ENCODE measurements at regions not wholly inside any gene's neighbourhood (a gene's known extent, or its start where the extent isn't known, plus 50 kb on each side); places are given as distances from the start of the nearest gene placed in this dataset.

GRCh38 chr5:171635561-171636245, 149.9 kb upstream of the SMIM23 start:
- H3K9me3 Mint-ChIP-seq = no peaks in the 10 kb centered on the region
- Histone ChIP-seq H3K36me3 (ENCODE audit: control insufficient read depth, insufficient read depth, low read length) (no peaks in the 10 kb centered on the region), H3K27ac (ENCODE audit: low read length) (no peak overlapping the region), H3K4me1 (ENCODE audit: control insufficient read depth, insufficient read depth, low read length) (peaks cover 2% of the 10 kb centered on the region), H3K9me3 (ENCODE audit: control insufficient read depth, insufficient read depth, low read length) (no peaks in the 10 kb centered on the region), H3K27me3 (ENCODE audit: control insufficient read depth, insufficient read depth, low read length) (peaks cover 2% of the 10 kb centered on the region), H3K4me3 (ENCODE audit: low read length) (no peak overlapping the region)
- H3K36me3 Mint-ChIP-seq = no peaks in the 10 kb centered on the region
- no peak overlapping the region for H3K4me3 Mint-ChIP-seq
- no peak for TF ChIP-seq CTCF (IDR thresholded peaks at IDR 0.05)
- H3K27ac Mint-ChIP-seq = no peak overlapping the region
- H3K4me1 Mint-ChIP-seq = no peaks in the 10 kb centered on the region
- ATAC-seq = no peak
- 89% methylated on average over 8 of the region's 8 CpGs for WGBS (ENCODE audit: insufficient coverage)
- H3K27me3 Mint-ChIP-seq (ENCODE audit: low read depth in 2 of 2) = peaks cover 26 to 57% of the 10 kb centered on the region in 2 donors
- intact Hi-C loops (cut with micrococcal nuclease) = no loop called here
- no peak for DNase-seq

DNA sequence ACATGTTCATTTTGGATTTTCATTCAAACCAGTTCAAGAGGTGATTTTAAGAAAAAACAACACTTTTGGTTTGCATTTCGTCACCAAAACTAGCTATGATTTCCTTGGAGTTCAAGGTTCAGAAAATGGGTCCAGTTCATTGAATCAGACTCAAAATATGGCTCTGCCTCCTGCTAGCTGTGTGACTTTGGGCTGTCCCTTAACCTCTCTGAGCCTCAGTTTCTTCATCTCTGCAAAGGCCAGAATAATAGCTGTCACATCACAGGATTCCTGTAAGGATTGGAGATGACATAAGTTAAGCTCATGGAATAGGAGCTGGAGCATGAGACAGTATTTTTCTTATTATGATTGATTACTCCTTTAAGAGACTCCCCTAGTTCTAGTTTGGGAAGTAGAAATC, 147.8 kb upstream of the SMIM23 start:
- Histone ChIP-seq H3K36me3 (ENCODE audit: control insufficient read depth, insufficient read depth, low read length) (no peaks in the 10 kb centered on the region), H3K9me3 (ENCODE audit: control insufficient read depth, insufficient read depth, low read length) (no peaks in the 10 kb centered on the region), H3K4me3 (ENCODE audit: low read length) (no peak overlapping the region), H3K27ac (ENCODE audit: low read length) (no peak overlapping the region), H3K27me3 (ENCODE audit: control insufficient read depth, insufficient read depth, low read length) (peaks cover 2% of the 10 kb centered on the region), H3K4me1 (ENCODE audit: control insufficient read depth, insufficient read depth, low read length) (no peaks in the 10 kb centered on the region)
- no peaks in the 10 kb centered on the region for H3K9me3 Mint-ChIP-seq
- H3K36me3 Mint-ChIP-seq = no peaks in the 10 kb centered on the region
- no peaks in the 10 kb centered on the region for H3K4me1 Mint-ChIP-seq
- 85% methylated on average over 1 of the region's 1 CpG for WGBS (ENCODE audit: insufficient coverage)
- no peak overlapping the region for H3K27ac Mint-ChIP-seq
- H3K27me3 Mint-ChIP-seq (ENCODE audit: low read depth in 2 of 2) = peaks cover 19 to 44% of the 10 kb centered on the region in 2 donors
- DNase-seq (no peak), ATAC-seq (no peak)
- no peak for TF ChIP-seq CTCF (IDR thresholded peaks at IDR 0.05)
- H3K4me3 Mint-ChIP-seq = no peak overlapping the region
- intact Hi-C loops (cut with micrococcal nuclease) = no loop called here

DNA sequence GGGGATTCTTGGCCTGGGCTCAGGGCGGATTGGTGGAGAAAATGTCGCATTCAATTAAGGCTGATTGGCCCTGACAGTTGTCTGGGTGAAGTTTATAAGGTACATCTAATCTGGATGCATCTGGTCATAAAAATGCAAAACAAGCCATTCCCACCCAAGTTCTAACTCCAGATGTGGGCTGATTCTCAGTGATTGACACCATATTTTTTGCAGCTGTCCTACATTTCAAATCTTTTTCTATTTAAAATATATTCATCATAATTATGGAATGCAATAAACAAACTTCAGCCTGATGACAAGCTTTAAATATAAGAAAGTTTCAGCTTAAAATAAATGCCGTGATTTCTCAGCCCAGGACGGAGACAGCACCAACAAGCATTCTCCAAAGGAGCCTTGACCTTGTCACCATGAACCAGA, 146.4 kb upstream of the SMIM23 start:
- H3K9me3 ChIP-seq (ENCODE audit: control insufficient read depth, insufficient read depth, low read length) = no peaks in the 10 kb centered on the region
- DNase-seq = no peak
- no peaks in the 10 kb centered on the region for H3K9me3 Mint-ChIP-seq
- no peaks in the 10 kb centered on the region for H3K36me3 Mint-ChIP-seq
- peaks cover 2% of the 10 kb centered on the region for H3K27me3 ChIP-seq (ENCODE audit: control insufficient read depth, insufficient read depth, low read length)
- H3K4me3 ChIP-seq (ENCODE audit: low read length) = no peak overlapping the region
- no peaks in the 10 kb centered on the region for H3K36me3 ChIP-seq (ENCODE audit: control insufficient read depth, insufficient read depth, low read length)
- intact Hi-C loops (cut with micrococcal nuclease) = no loop called here
- no peak overlapping the region for H3K4me3 Mint-ChIP-seq
- 67% methylated on average over 4 of the region's 4 CpGs for WGBS (ENCODE audit: insufficient coverage)
- no peak for TF ChIP-seq CTCF (IDR thresholded peaks at IDR 0.05)
- ATAC-seq = no peak
- H3K4me1 ChIP-seq (ENCODE audit: control insufficient read depth, insufficient read depth, low read length) = no peaks in the 10 kb centered on the region
- H3K27ac ChIP-seq (ENCODE audit: low read length) = no peak overlapping the region
- H3K27me3 Mint-ChIP-seq (ENCODE audit: low read depth in 2 of 2) = peaks cover 16 to 38% of the 10 kb centered on the region in 2 donors
- no peaks in the 10 kb centered on the region for H3K4me1 Mint-ChIP-seq
- H3K27ac Mint-ChIP-seq = no peak overlapping the region

DNA sequence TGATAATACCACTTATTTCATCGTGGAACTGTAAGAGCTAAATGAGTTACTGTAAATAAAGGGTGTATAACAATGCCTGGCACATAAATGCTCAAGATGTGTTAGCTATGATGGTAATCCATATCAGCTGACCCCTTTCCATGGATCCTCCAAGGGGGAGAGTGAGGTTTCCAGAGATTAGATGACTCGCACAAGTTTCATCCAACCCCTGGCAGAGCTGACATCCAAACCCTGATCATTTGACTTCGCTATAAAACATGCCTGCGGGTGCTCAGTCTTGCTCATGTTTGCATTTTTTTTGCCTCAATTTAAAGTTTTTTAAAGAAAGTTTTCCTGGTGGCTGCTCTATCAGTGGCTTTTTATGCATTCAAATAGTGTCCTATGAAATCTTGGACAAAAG, 145.7 kb upstream of the SMIM23 start:
- DNase-seq = no peak
- H3K36me3 Mint-ChIP-seq = no peaks in the 10 kb centered on the region
- no peak for TF ChIP-seq CTCF (IDR thresholded peaks at IDR 0.05)
- H3K4me3 Mint-ChIP-seq = no peak overlapping the region
- intact Hi-C loops (cut with micrococcal nuclease) = no loop called here
- no peak overlapping the region for H3K4me3 ChIP-seq (ENCODE audit: low read length)
- H3K4me1 Mint-ChIP-seq = no peaks in the 10 kb centered on the region
- H3K27me3 ChIP-seq (ENCODE audit: control insufficient read depth, insufficient read depth, low read length) = no peaks in the 10 kb centered on the region
- 96% methylated on average over 4 of the region's 4 CpGs for WGBS (ENCODE audit: insufficient coverage)
- H3K9me3 ChIP-seq (ENCODE audit: control insufficient read depth, insufficient read depth, low read length) = no peaks in the 10 kb centered on the region
- H3K27me3 Mint-ChIP-seq (ENCODE audit: low read depth in 2 of 2) = peaks cover 13 to 34% of the 10 kb centered on the region in 2 donors
- no peaks in the 10 kb centered on the region for H3K4me1 ChIP-seq (ENCODE audit: control insufficient read depth, insufficient read depth, low read length)
- ATAC-seq = no peak
- H3K36me3 ChIP-seq (ENCODE audit: control insufficient read depth, insufficient read depth, low read length) = no peaks in the 10 kb centered on the region
- no peaks in the 10 kb centered on the region for H3K9me3 Mint-ChIP-seq
- no peak overlapping the region for H3K27ac ChIP-seq (ENCODE audit: low read length)
- H3K27ac Mint-ChIP-seq = no peak overlapping the region
